B cell (primary cell): ENCODE measurements at regions not wholly inside any gene's neighbourhood (a gene's known extent, or its start where the extent isn't known, plus 50 kb on each side); places are given as distances from the start of the nearest gene placed in this dataset.

Source experiments
- ATAC-seq: fragments of 200-7000 bp; cut with Tn5 transposase; one replicate; pipeline ENCODE4 v1.10.0; 2021; ENCODE audit warnings: low read depth, mild to moderate bottlenecking, moderate number of reproducible peaks, moderate library complexity
- CTCF ChIA-PET: fragments of 350-600 bp; sonication (Branson Sonifier 250); formaldehyde crosslinking; loops from one replicate; lab custom pipeline; 2021; ENCODE audit warnings: antibody characterized with exemption, inconsistent platforms; lab: Charles Lee
- POLR2A ChIA-PET: fragments of 350-600 bp; sonication (Branson Sonifier 250); formaldehyde crosslinking; loops from one replicate; lab custom pipeline; 2021; ENCODE audit warnings: antibody characterized with exemption; lab: Charles Lee
- DNase-seq: peaks from one replicate; pipeline ENCODE4 v3.0.0; 2013
- H2AFZ ChIP-seq: 2 replicates; pipeline ENCODE4 v1.6.1; 2012; ENCODE audit warnings: mild to moderate bottlenecking, low read depth, low read length; ENCODE audit not compliant: insufficient read depth, poor library complexity, severe bottlenecking
- H3K27ac ChIP-seq, 2 donors: 1 replicate in 1 of 2; 2 replicates in 1 of 2; pipeline ENCODE4 v1.5.1; 2012 to 2013; ENCODE audit warnings: low read length in 2 of 2, mild to moderate bottlenecking in 2 of 2, moderate library complexity in 1 of 2
- H3K27me3 ChIP-seq, 4 experiments: fragments of 200-600 bp in 1 of 4; sonication (generic) in 1 of 4; replicated peaks in 1 of 4; 1 replicate in 2 of 4; 2 replicates in 2 of 4; pipeline versions ENCODE4 v1.6.1 to v1.7.0; 2013 to 2016; ENCODE audit warnings: low read length in 3 of 4, mild to moderate bottlenecking in 2 of 4, mixed read lengths in 1 of 4, moderate library complexity in 1 of 4; ENCODE audit not compliant: insufficient read depth in 4 of 4, control insufficient read depth in 3 of 4; ENCODE audit errors: control extremely low read depth in 1 of 4
- H3K36me3 ChIP-seq, 2 experiments: replicated peaks in 1 of 2; 1 replicate in 1 of 2; 2 replicates in 1 of 2; pipeline versions ENCODE4 v1.6.1 to v1.7.1; 2013; ENCODE audit warnings: low read length in 1 of 2; ENCODE audit not compliant: insufficient read depth in 2 of 2, control insufficient read depth in 1 of 2; ENCODE audit errors: control extremely low read depth in 1 of 2, extremely low read depth in 1 of 2
- H3K4me1 ChIP-seq, 2 donors: fragments of 200-600 bp in 1 of 2; sonication (generic) in 1 of 2; 1 replicate in 1 of 2; 2 replicates in 1 of 2; pipeline versions ENCODE4 v1.5.1 to v1.6.1; 2013 to 2017; ENCODE audit warnings: low read length in 2 of 2; ENCODE audit not compliant: control insufficient read depth in 2 of 2, insufficient read depth in 2 of 2
- H3K4me2 ChIP-seq: replicated peaks from 2 replicates; pipeline ENCODE3; 2012; ENCODE audit warnings: mild to moderate bottlenecking, low read depth, low read length; ENCODE audit not compliant: poor library complexity, severe bottlenecking
- H3K4me3 ChIP-seq, 5 experiments: fragments of 200-600 bp in 1 of 5; sonication (generic) in 1 of 5; 1 replicate in 3 of 5; 2 replicates in 2 of 5; pipeline versions ENCODE4 v1.5.1 to v1.7.0; 2011 to 2016; ENCODE audit warnings: low read length in 4 of 5, mild to moderate bottlenecking in 4 of 5, low read depth in 2 of 5, control low read depth in 1 of 5, moderate library complexity in 1 of 5; ENCODE audit not compliant: insufficient read depth in 1 of 5; ENCODE audit errors: control extremely low read depth in 1 of 5, extremely low read depth in 1 of 5
- H3K79me2 ChIP-seq: fragments of 200-600 bp; sonication (generic); one replicate; pipeline ENCODE4 v1.6.0; 2016; ENCODE audit warnings: low read length; ENCODE audit not compliant: control insufficient read depth, insufficient read depth
- H3K9ac ChIP-seq: fragments of 200-600 bp; sonication (generic); 2 replicates; pipeline ENCODE4 v1.6.1; 2017; ENCODE audit warnings: mild to moderate bottlenecking, low read length, moderate library complexity
- H3K9me3 ChIP-seq, 3 donors: one replicate each; pipeline versions ENCODE4 v1.6.1 to v1.7.1; 2013; ENCODE audit warnings: low read length in 2 of 3; ENCODE audit not compliant: control insufficient read depth in 2 of 3, insufficient read depth in 1 of 3; ENCODE audit errors: control extremely low read depth in 1 of 3
- H4K20me1 ChIP-seq: 2 replicates; pipeline ENCODE4 v1.6.0; 2012; ENCODE audit warnings: mild to moderate bottlenecking, low read length; ENCODE audit not compliant: insufficient read depth, control insufficient read depth, poor library complexity, severe bottlenecking
- H3K27ac Mint-ChIP-seq: one replicate; pipeline ENCODE4 v1.8.0; 2021; ENCODE audit warnings: mixed read lengths
- H3K27me3 Mint-ChIP-seq: one replicate; pipeline ENCODE4 v1.8.0; 2021; ENCODE audit warnings: mixed read lengths
- H3K4me1 Mint-ChIP-seq: one replicate; pipeline ENCODE4 v1.8.0; 2021; ENCODE audit warnings: mixed read lengths
- H3K4me3 Mint-ChIP-seq: one replicate; pipeline ENCODE4 v1.8.0; 2021; ENCODE audit warnings: mixed read lengths
- H3K9me3 Mint-ChIP-seq: one replicate; pipeline ENCODE4 v1.8.0; 2022; ENCODE audit warnings: mixed read lengths; ENCODE audit not compliant: insufficient read depth
- CTCF ChIP-seq: fragments of 200-600 bp; IDR thresholded peaks from one replicate; pipeline ENCODE4 v1.8.0; 2022; ENCODE audit warnings: antibody characterized with exemption, mild to moderate bottlenecking
- EZH2 ChIP-seq: IDR thresholded peaks from 2 replicates; pipeline ENCODE4 v1.6.1; 2012; ENCODE audit warnings: borderline replicate concordance, low read depth, mild to moderate bottlenecking, moderate library complexity, low read length; ENCODE audit not compliant: insufficient read depth, poor library complexity, severe bottlenecking
- WGBS: methylation state at CpG from one replicate; pipeline ENCODE4 v1.1.5; 2013; ENCODE audit warnings: missing lambda C conversion rate; ENCODE audit not compliant: insufficient coverage; 5-methylcytosine and 5-hydroxymethylcytosine counted together
- intact Hi-C: fragments of 100-400 bp; cut with micrococcal nuclease; formaldehyde crosslinking; loops from one replicate; pipeline ENCODE4 v1.10.0; 2022

- WGBS: 60% methylated on average over 1 of the region's 1 CpG
- H3K27ac Mint-ChIP-seq: peak overlapping the region; percentile 57
- peak; percentile 44 for DNase-seq
- peak; percentile 65 for ATAC-seq
- H3K27ac ChIP-seq: no peak overlapping the region
- H3K4me2 ChIP-seq: peak overlapping the region; percentile 1
- no peaks in the 10 kb centered on the region for H3K27me3 Mint-ChIP-seq
- H3K27me3 ChIP-seq: peaks cover 0 to 2% (median 0%) of the 10 kb centered on the region in 4 experiments
- H4K20me1 ChIP-seq: no peaks in the 10 kb centered on the region
- H3K9ac ChIP-seq: no peak overlapping the region
- no peaks in the 10 kb centered on the region for H3K9me3 Mint-ChIP-seq
- peaks cover 8 to 12% of the 10 kb centered on the region in 2 donors for H3K4me1 ChIP-seq
- no peak overlapping the region for H3K4me3 ChIP-seq
- H3K4me3 Mint-ChIP-seq: peak overlapping the region; percentile 56
- peaks cover 22% of the 10 kb centered on the region for H3K4me1 Mint-ChIP-seq
- H3K36me3 ChIP-seq: no peaks in the 10 kb centered on the region
- ChIA-PET POLR2A (no interaction called here), CTCF (no interaction called here)
- no peaks in the 10 kb centered on the region for H3K9me3 ChIP-seq
- TF ChIP-seq CTCF (no peak), EZH2 (no peak)
- no peaks in the 10 kb centered on the region for H3K79me2 ChIP-seq
- intact Hi-C loops: no loop called here
- H2AFZ ChIP-seq: no peak overlapping the region
Observed at GRCh38 chr4:77493120-77493752, 112.4 kb upstream of the CXCL13 start.

GRCh38 chr4:77493829-77494551, 111.6 kb upstream of the CXCL13 start:
- TF ChIP-seq CTCF: no peak
- Mint-ChIP-seq H3K9me3 (no peaks in the 10 kb centered on the region), H3K27ac (no peak overlapping the region), H3K4me3 (no peak overlapping the region), H3K27me3 (no peaks in the 10 kb centered on the region), H3K4me1 (peaks cover 22% of the 10 kb centered on the region)
- Histone ChIP-seq H3K9me3 (no peaks in the 10 kb centered on the region), H3K79me2 (no peaks in the 10 kb centered on the region), H4K20me1 (no peaks in the 10 kb centered on the region), H3K27me3 (no peaks in the 10 kb centered on the region), H3K36me3 (no peaks in the 10 kb centered on the region), H3K4me1 (peaks cover 8 to 12% of the 10 kb centered on the region in 2 donors), H2AFZ (no peak overlapping the region), H3K4me2 (no peak overlapping the region), H3K4me3 (no peak overlapping the region), H3K27ac (no peak overlapping the region), H3K9ac (no peak overlapping the region)
- CTCF ChIA-PET: no interaction called here
- intact Hi-C loops: no loop called here
- DNase-seq (no peak), ATAC-seq (peak; percentile 33)
- POLR2A ChIA-PET: no interaction called here
- WGBS: 92% methylated on average over 2 of the region's 2 CpGs
